Lower lobe of right lung (tissue), 2 donors: ENCODE measurements at regions not wholly inside any gene's neighbourhood (a gene's known extent, or its start where the extent isn't known, plus 50 kb on each side); places are given as distances from the start of the nearest gene placed in this dataset.

Experiments used
- ATAC-seq, 2 donors: fragments of 200-7000 bp; cut with Tn5 transposase; one replicate each; pipeline ENCODE4 v1.9.1; 2020 to 2022; ENCODE audit warnings: mild to moderate bottlenecking in 2 of 2, moderate library complexity in 2 of 2
- DNase-seq: peaks from one replicate; pipeline ENCODE4 v3.0.0-alpha.2; 2020
- H3K27ac ChIP-seq: fragments of 200-600 bp; one replicate; pipeline ENCODE4 v1.8.0; 2022
- H3K27me3 ChIP-seq: fragments of 200-600 bp; one replicate; pipeline ENCODE4 v1.8.0; 2022; ENCODE audit warnings: low read depth
- H3K36me3 ChIP-seq: fragments of 200-600 bp; one replicate; pipeline ENCODE4 v1.8.0; 2022; ENCODE audit warnings: mild to moderate bottlenecking
- H3K4me1 ChIP-seq: fragments of 200-600 bp; one replicate; pipeline ENCODE4 v1.8.0; 2022
- H3K4me3 ChIP-seq: fragments of 200-600 bp; one replicate; pipeline ENCODE4 v1.8.0; 2022; ENCODE audit warnings: mild to moderate bottlenecking
- H3K9me3 ChIP-seq: fragments of 200-600 bp; one replicate; pipeline ENCODE4 v1.8.0; 2022
- intact Hi-C: fragments of 100-400 bp; cut with DNase I; formaldehyde crosslinking; loops from one replicate; pipeline ENCODE4 v1.11.0; 2022
- TF ChIP-seq, protein P1 (sequence below): fragments of 200-600 bp; IDR thresholded peaks from one replicate; pipeline ENCODE4 v1.8.0; 2022; ENCODE audit warnings: antibody characterized with exemption, mild to moderate bottlenecking
- donor health status: DM: no; HTN: yes; CAD: no; lungs with severe emphysema.

- TF ChIP-seq, protein P1, sequence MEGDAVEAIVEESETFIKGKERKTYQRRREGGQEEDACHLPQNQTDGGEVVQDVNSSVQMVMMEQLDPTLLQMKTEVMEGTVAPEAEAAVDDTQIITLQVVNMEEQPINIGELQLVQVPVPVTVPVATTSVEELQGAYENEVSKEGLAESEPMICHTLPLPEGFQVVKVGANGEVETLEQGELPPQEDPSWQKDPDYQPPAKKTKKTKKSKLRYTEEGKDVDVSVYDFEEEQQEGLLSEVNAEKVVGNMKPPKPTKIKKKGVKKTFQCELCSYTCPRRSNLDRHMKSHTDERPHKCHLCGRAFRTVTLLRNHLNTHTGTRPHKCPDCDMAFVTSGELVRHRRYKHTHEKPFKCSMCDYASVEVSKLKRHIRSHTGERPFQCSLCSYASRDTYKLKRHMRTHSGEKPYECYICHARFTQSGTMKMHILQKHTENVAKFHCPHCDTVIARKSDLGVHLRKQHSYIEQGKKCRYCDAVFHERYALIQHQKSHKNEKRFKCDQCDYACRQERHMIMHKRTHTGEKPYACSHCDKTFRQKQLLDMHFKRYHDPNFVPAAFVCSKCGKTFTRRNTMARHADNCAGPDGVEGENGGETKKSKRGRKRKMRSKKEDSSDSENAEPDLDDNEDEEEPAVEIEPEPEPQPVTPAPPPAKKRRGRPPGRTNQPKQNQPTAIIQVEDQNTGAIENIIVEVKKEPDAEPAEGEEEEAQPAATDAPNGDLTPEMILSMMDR, result no peak
- H3K27me3 ChIP-seq, result no peaks in the 10 kb centered on the region
- ATAC-seq (no peak), DNase-seq (no peak)
- H3K9me3 ChIP-seq, result no peaks in the 10 kb centered on the region
- H3K4me3 ChIP-seq, result no peak overlapping the region
- no peaks in the 10 kb centered on the region for H3K36me3 ChIP-seq
- intact Hi-C loops, result no loop called here
- H3K4me1 ChIP-seq, result no peaks in the 10 kb centered on the region
- no peak overlapping the region for H3K27ac ChIP-seq
Observed at GRCh38 chr11:92440701-92441442, 216.3 kb downstream of the FAT3 start.

DNA sequence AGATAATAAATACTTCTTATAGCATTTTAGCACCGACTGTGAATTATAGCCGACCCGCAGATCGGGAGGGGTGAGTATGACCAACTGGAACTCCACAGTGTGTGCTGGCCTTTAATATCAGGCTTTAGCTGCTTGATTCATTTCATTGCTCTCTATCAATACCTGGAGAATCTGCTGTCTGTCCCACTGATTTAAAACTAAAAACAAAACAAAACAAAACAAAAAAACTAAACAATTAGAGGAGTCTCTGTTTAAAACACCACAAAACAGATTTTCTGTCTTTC is 216.8 kb downstream of the FAT3 start:
- Histone ChIP-seq H3K9me3 (no peaks in the 10 kb centered on the region), H3K4me3 (no peak overlapping the region), H3K27me3 (no peaks in the 10 kb centered on the region), H3K4me1 (no peaks in the 10 kb centered on the region), H3K36me3 (no peaks in the 10 kb centered on the region), H3K27ac (no peak overlapping the region)
- no peak for DNase-seq
- TF ChIP-seq, protein P1, result no peak
- ATAC-seq, result no peak
- intact Hi-C loops, result no loop called here

DNA sequence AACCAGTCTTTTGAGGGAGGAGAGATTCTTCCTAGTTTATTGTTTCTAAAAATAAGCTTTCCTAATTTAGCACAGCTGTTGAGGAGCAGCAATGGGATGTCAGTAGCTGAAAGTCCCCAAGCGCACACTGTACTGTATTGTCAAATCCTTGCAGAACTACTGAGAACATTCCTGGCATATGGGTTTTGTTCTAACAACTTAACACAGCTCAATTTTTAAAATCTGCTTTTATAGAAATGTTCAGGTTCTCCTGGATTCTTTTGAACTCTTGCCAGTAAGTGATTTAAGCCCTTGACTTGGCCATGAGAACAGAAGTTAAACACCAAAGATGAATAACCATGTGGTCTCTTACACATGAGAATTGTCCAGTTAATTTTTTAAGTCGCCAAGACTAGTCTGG is 218.6 kb downstream of the FAT3 start:
- intact Hi-C loops, result no loop called here
- TF ChIP-seq, protein P1, result no peak
- H3K27me3 ChIP-seq, result no peaks in the 10 kb centered on the region
- ATAC-seq (no peak), DNase-seq (no peak)
- H3K9me3 ChIP-seq, result no peaks in the 10 kb centered on the region
- H3K4me1 ChIP-seq, result no peaks in the 10 kb centered on the region
- no peak overlapping the region for H3K27ac ChIP-seq
- H3K36me3 ChIP-seq, result no peaks in the 10 kb centered on the region
- no peak overlapping the region for H3K4me3 ChIP-seq

DNA sequence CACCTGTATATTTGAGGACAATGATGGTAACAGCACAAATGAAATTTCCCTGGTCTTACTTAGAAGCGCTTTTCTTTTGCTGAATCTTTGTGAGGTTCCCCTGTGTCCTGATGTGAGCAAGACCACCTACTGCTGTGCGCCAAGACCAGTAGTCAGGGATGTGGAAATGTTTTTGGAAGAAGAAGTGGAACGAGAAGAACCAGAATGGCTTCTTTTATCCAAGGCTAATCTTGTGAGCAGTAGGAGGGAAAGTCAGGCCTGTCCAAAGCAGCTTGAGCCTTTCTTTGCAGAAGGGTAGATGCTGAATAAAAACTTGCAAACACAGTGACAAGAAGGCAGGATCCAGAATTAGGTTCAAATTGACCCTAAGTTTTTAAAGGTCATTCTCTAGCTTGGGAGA is 223.0 kb downstream of the FAT3 start:
- H3K4me1 ChIP-seq, result no peaks in the 10 kb centered on the region
- ATAC-seq (no peak), DNase-seq (no peak)

GRCh38 chr11:92449222-92449621 is 224.6 kb downstream of the FAT3 start:
- TF ChIP-seq, protein P1, result no peak

More for the DNA sequence above, 223.0 kb downstream of the FAT3 start:
- intact Hi-C loops, result no loop called here
- Histone ChIP-seq H3K4me3 (no peak overlapping the region), H3K27ac (no peak overlapping the region), H3K36me3 (no peaks in the 10 kb centered on the region), H3K9me3 (no peaks in the 10 kb centered on the region), H3K27me3 (no peaks in the 10 kb centered on the region)
- TF ChIP-seq, protein P1, result no peak

More at GRCh38 chr11:92449222-92449621, 224.6 kb downstream of the FAT3 start:
- DNase-seq, result no peak
- intact Hi-C loops, result no loop called here
- Histone ChIP-seq H3K27ac (no peak overlapping the region), H3K4me1 (no peaks in the 10 kb centered on the region), H3K9me3 (no peaks in the 10 kb centered on the region), H3K27me3 (no peaks in the 10 kb centered on the region), H3K4me3 (no peak overlapping the region), H3K36me3 (no peaks in the 10 kb centered on the region)
- no peak for ATAC-seq
